CD4-positive, alpha-beta T cell (primary cell): ENCODE measurements at regions not wholly inside any gene's neighbourhood (a gene's known extent, or its start where the extent isn't known, plus 50 kb on each side); places are given as distances from the start of the nearest gene placed in this dataset.

Source experiments
- ATAC-seq: fragments of 200-7000 bp; cut with Tn5 transposase; one replicate; pipeline ENCODE4 v1.10.0; 2022; ENCODE audit warnings: mild to moderate bottlenecking; ENCODE audit not compliant: poor library complexity
- CTCF ChIA-PET: fragments of 350-600 bp; sonication (Branson Sonifier 250); formaldehyde crosslinking; loops from one replicate; lab custom pipeline; 2021; ENCODE audit warnings: antibody characterized with exemption, inconsistent platforms; lab: Charles Lee
- POLR2A ChIA-PET: fragments of 350-600 bp; sonication (Branson Sonifier 250); formaldehyde crosslinking; loops from one replicate; lab custom pipeline; 2021; ENCODE audit warnings: antibody characterized with exemption, inconsistent platforms; lab: Charles Lee
- DNase-seq, 14 experiments: peaks; one replicate each; pipeline ENCODE4 v3.0.0-alpha.2; 2013 to 2020; ENCODE audit warnings: mixed read lengths in 2 of 14
- H3K27ac ChIP-seq, 2 donors: one replicate each; pipeline versions ENCODE4 v1.5.1 to v1.7.0; 2013; ENCODE audit warnings: low read length in 2 of 2, low read depth in 1 of 2, mild to moderate bottlenecking in 1 of 2
- H3K27me3 ChIP-seq, 2 experiments: 1 replicate in 1 of 2; 2 replicates in 1 of 2; pipeline versions ENCODE4 v1.6.1 to v1.7.0; 2013; ENCODE audit warnings: low read length in 2 of 2, control low read depth in 1 of 2, mild to moderate bottlenecking in 1 of 2, moderate library complexity in 1 of 2; ENCODE audit not compliant: insufficient read depth in 2 of 2, control insufficient read depth in 1 of 2
- H3K36me3 ChIP-seq: one replicate; pipeline ENCODE4 v1.6.1; 2013; ENCODE audit warnings: low read length, control low read depth; ENCODE audit not compliant: insufficient read depth
- H3K4me1 ChIP-seq: one replicate; pipeline ENCODE4 v1.6.1; 2013; ENCODE audit warnings: low read length, control low read depth; ENCODE audit not compliant: insufficient read depth
- H3K4me3 ChIP-seq: one replicate; pipeline ENCODE4 v1.5.1; 2013; ENCODE audit warnings: mild to moderate bottlenecking, low read length, moderate library complexity
- H3K9me3 ChIP-seq, 2 experiments: 1 replicate in 1 of 2; 2 replicates in 1 of 2; pipeline versions ENCODE4 v1.6.1 to v1.7.0; 2013; ENCODE audit warnings: low read length in 2 of 2, mild to moderate bottlenecking in 2 of 2, control low read depth in 1 of 2, moderate library complexity in 1 of 2; ENCODE audit not compliant: control insufficient read depth in 1 of 2, insufficient read depth in 1 of 2
- H3K27ac Mint-ChIP-seq: one replicate; pipeline ENCODE4 v1.8.0; 2020; ENCODE audit warnings: mixed read lengths
- H3K27me3 Mint-ChIP-seq: one replicate; pipeline ENCODE4 v1.8.0; 2021; ENCODE audit warnings: mixed read lengths
- H3K36me3 Mint-ChIP-seq: one replicate; pipeline ENCODE4 v1.8.0; 2021; ENCODE audit warnings: low read depth, mixed read lengths
- H3K4me1 Mint-ChIP-seq: one replicate; pipeline ENCODE4 v1.8.0; 2021; ENCODE audit warnings: low read depth, mixed read lengths
- H3K4me3 Mint-ChIP-seq: one replicate; pipeline ENCODE4 v1.8.0; 2020; ENCODE audit warnings: mild to moderate bottlenecking, mixed read lengths
- H3K9me3 Mint-ChIP-seq: one replicate; pipeline ENCODE4 v1.8.0; 2020; ENCODE audit warnings: mixed read lengths
- CTCF ChIP-seq: fragments of 200-600 bp; IDR thresholded peaks from one replicate; pipeline ENCODE4 v1.8.0; 2022; ENCODE audit warnings: antibody characterized with exemption, mild to moderate bottlenecking
- intact Hi-C, 2 experiments: fragments of 100-400 bp; cut with DNase I in 1 of 2; cut with micrococcal nuclease in 1 of 2; formaldehyde crosslinking; loops; one replicate each; pipeline versions ENCODE4 v1.15.1 to v1.9.0; 2023 to 2025; cut with DNase I, micrococcal nuclease

GRCh38 chr2:203815541-203815898 is 52.1 kb upstream of the CTLA4 start:
- Histone ChIP-seq H3K9me3 (no peaks in the 10 kb centered on the region), H3K36me3 (no peaks in the 10 kb centered on the region), H3K4me1 (peaks cover 34% of the 10 kb centered on the region), H3K27ac (no peak overlapping the region), H3K4me3 (no peak overlapping the region), H3K27me3 (no peaks in the 10 kb centered on the region)
- POLR2A ChIA-PET = interaction anchor here (0.6 to 4.8 kb wide), 18 partner anchors 11 to 576 kb away, joined by 3 to 34 read pairs (median 5); partner anchors contain the start of genes CD28, CTLA4 and RAPH1
- Mint-ChIP-seq H3K36me3 (no peaks in the 10 kb centered on the region), H3K4me1 (peaks cover 47% of the 10 kb centered on the region), H3K27ac (peak overlapping the region; percentile 52), H3K4me3 (no peak overlapping the region), H3K9me3 (no peaks in the 10 kb centered on the region), H3K27me3 (no peaks in the 10 kb centered on the region)
- CTCF ChIA-PET = interaction anchor here (0.5 to 2.4 kb wide), 36 partner anchors 9 to 590 kb away, joined by 3 to 19 read pairs (median 4); no protein-coding TSS in a partner anchor
- DNase-seq = no peak
- TF ChIP-seq CTCF = no peak
- intact Hi-C loops = loop anchor here (1.0 to 10.0 kb wide), 7 partner anchors 94 to 1243 kb away; no protein-coding TSS in a partner anchor
- ATAC-seq = no peak

DNA sequence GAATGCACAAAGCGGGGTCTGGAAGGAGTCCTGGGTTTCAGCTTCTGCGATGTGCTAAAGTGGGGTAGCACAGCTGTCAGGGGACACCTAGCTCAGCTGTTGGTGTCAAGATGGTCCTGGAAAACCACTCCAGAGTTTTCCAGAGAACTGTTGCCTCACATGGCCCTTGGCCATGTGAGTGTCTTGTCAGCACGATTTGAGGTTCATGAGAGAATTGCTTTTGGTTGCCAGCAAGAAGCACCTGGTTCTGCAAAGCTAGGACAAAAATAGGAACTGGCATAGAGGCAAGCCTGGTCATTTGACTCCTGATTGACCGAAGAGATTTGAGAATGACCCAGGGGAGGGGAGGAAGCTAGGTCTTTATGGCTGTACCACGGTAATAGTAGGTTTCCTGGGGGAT is 50.4 kb upstream of the CTLA4 start:
- H3K4me3 Mint-ChIP-seq = no peak overlapping the region
- intact Hi-C loops = loop anchor here (5.0 to 10.0 kb wide), 3 partner anchors 532 to 1245 kb away; no protein-coding TSS in a partner anchor
- H3K4me1 Mint-ChIP-seq = peaks cover 34% of the 10 kb centered on the region
- H3K27me3 ChIP-seq = no peaks in the 10 kb centered on the region
- POLR2A ChIA-PET = no interaction called here
- no peak overlapping the region for H3K4me3 ChIP-seq
- ATAC-seq (no peak), DNase-seq (no peak)
- H3K36me3 Mint-ChIP-seq = no peaks in the 10 kb centered on the region
- no peaks in the 10 kb centered on the region for H3K9me3 Mint-ChIP-seq
- no peak overlapping the region for H3K27ac Mint-ChIP-seq
- CTCF ChIA-PET = interaction anchor here (0.5 to 1.3 kb wide), 3 partner anchors 33 to 93 kb away, joined by 3 to 4 read pairs (median 3); no protein-coding TSS in a partner anchor
- no peak for TF ChIP-seq CTCF
- no peaks in the 10 kb centered on the region for H3K36me3 ChIP-seq
- no peak overlapping the region for H3K27ac ChIP-seq
- H3K27me3 Mint-ChIP-seq = no peaks in the 10 kb centered on the region
- no peaks in the 10 kb centered on the region for H3K9me3 ChIP-seq
- peaks cover 25% of the 10 kb centered on the region for H3K4me1 ChIP-seq
